ENCODE measurements at regions not wholly inside any gene's neighbourhood (a gene's known extent, or its start where the extent isn't known, plus 50 kb on each side); places are given as distances from the start of the nearest gene placed in this dataset.
A peak's percentile ranks its signal among the peaks of the same experiment; 100 is the strongest.
"Not testable (repeated sequence)": the region's sequence is repeated elsewhere in the genome, so short reads cannot be mapped to it uniquely, and the experiment has no call there.

DNA sequence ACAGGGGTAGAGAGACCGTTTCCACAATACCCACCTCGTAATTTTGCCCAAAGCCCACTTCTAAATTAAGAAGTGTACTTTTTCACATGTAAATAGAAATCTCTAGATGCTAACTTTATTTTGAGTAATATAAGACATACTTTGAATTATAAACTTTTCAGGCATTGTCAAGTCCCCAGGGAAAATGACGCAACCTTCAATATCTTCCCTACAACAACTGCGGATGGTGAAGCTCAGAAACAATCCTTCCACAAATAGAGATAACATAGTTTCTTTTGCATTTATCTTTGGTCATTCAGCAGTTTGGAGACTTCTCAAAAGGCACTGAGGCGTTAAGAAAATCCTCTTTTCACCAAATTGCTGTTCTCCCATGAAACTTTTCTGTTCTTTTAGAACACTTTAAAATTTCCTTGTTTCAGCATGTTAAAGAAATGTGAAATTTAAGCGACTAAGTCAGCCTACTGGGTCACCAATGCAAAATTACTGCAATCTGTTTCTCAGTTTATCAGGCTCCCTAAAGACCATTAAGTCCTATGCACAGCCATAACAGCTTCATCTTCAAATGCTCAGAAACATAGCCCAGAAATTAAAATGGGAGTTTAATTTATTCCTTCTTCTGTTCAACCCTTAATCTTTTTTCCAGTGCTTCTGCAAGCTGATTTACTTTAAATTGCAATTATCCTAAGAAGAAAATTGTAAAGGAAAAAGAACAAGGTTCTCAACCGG, 118.3 kb upstream of the DNAJC10 start:
- DNase-seq (ENCODE audit: low read depth) = no peak
- H3K4me3 ChIP-seq (ENCODE audit: low read length) = no peak overlapping the region
- TF ChIP-seq, protein P1, sequence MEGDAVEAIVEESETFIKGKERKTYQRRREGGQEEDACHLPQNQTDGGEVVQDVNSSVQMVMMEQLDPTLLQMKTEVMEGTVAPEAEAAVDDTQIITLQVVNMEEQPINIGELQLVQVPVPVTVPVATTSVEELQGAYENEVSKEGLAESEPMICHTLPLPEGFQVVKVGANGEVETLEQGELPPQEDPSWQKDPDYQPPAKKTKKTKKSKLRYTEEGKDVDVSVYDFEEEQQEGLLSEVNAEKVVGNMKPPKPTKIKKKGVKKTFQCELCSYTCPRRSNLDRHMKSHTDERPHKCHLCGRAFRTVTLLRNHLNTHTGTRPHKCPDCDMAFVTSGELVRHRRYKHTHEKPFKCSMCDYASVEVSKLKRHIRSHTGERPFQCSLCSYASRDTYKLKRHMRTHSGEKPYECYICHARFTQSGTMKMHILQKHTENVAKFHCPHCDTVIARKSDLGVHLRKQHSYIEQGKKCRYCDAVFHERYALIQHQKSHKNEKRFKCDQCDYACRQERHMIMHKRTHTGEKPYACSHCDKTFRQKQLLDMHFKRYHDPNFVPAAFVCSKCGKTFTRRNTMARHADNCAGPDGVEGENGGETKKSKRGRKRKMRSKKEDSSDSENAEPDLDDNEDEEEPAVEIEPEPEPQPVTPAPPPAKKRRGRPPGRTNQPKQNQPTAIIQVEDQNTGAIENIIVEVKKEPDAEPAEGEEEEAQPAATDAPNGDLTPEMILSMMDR (conservative IDR thresholded peaks at IDR 0.05; ENCODE audit: low read length) = no peak

DNA sequence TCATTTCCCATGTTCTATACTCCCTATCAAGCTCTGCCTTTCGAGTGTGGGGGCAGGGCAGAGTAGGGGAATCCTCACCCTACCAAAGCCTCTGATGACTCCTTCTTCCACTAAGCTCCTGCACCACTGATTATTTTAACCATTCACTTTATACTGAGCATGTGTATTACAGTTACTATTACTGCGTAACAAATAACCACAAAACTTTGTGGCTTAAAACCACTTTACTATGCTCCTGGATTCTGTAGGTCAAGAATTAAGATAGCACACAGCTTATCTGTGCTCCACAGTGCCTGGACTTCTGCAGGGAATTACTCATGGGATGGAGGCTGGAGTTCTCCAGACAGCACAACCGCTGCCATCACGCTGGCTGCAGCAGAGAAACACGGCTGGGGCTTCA, 117.4 kb upstream of the DNAJC10 start:
- DNase-seq (ENCODE audit: low read depth) = no peak
- H3K4me3 ChIP-seq (ENCODE audit: low read length) = no peak overlapping the region
- TF ChIP-seq, protein P1 (conservative IDR thresholded peaks at IDR 0.05; ENCODE audit: low read length) = no peak

DNA sequence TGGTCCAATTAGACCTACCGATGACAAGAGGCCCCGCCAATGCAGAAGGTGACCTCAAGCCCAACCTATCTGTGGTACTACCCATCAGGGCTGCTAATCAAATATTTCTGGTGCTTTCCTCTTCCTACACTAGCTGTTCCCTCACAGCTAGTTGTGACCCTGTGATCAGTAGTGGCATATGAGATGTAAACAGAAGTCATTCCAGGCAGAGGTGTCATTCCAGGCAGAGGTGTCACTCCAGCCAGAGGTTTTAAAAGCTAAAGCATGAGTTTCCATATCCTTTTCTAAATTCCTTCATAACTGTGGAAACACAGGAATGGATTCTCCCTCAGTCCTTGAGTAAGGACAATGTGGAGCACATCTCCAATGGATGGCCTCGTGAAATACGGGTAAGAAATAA, 110.9 kb upstream of the DNAJC10 start:
- no peak for DNase-seq (ENCODE audit: low read depth)
- TF ChIP-seq, protein P1 (conservative IDR thresholded peaks at IDR 0.05; ENCODE audit: low read length) = no peak
- H3K4me3 ChIP-seq (ENCODE audit: low read length) = no peak overlapping the region

DNA sequence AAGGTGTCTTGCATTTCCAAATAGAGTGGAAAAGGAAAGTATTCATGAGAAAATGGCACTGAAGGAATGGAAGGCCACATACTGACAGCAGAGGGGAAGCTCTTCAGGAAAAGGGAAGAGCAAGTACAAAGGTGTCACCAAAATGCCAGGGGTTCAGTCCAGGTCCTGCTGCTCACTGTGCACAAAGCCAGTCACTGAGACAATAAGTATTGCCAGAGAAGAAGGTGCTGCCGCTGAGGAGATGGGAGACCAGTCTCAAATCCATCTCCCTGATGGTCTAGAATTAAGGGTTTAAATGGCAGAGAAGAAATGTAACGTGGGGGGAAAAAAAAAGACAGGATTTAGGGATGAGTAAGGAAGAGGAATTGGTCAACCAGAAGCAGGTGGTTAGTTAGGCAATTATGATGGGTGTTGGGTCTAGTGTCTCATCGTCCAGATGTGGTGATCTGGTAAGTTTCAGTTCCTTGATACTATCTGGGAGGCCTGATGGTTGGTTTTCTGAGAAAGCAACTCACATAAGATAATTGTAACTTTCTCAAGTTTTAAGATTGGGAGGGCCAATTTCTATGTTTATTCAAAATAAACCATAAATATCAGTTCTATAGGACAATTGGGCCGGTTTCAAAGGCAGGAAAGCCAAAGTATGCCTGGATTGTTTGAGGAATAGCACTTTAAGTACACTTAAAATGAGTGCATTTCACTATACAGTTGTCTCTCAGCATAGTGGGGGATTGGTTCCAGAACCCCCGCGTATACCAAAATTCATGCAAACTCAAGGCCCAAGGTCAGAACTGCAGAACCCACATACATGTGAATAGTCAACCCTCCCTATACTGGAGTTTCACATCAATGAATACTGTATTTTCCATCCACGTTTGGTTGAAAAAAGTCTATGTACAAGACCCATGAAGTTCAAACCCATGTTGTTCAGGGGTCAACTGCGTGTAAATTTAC, 109.1 kb upstream of the DNAJC10 start:
- no peak overlapping the region for H3K4me3 ChIP-seq (ENCODE audit: low read length)
- peak; percentile 20 for DNase-seq (ENCODE audit: low read depth)
- TF ChIP-seq, protein P1 (conservative IDR thresholded peaks at IDR 0.05; ENCODE audit: low read length) = no peak

DNA sequence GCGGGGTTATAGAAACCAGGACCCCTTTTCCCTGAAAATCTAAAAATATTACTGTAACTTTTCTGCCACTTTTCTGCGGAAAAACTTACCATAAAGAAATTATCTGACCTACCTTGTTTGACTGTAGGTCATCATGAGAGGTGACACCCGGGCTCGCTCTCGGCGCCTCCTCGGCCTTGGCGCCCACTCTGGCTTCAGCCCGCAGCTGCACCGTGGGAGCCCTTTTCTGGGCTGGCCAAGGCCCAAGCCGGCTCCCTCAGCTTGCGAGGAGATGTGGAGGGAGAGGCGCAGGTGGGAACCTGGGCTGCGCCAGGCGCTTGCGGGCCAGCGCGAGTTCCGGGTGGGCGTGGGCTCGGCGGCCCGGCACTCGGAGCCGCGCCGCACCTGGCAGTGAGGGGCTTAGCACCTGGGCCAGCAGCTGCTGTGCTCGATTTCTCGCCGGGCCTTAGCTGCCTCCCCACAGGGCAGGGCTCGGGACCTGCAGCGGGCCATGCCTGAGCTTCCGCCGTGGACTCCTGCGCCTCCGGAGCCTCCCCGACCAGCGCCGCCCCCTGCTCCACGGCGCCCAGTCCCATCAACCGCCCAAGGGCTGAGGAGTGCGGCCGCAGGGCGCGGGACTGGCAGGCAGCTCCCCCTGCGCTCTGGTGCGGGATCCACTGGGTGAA, 107.7 kb upstream of the DNAJC10 start:
- no peak overlapping the region for H3K4me3 ChIP-seq (ENCODE audit: low read length)
- no peak for DNase-seq (ENCODE audit: low read depth)
- TF ChIP-seq, protein P1 (conservative IDR thresholded peaks at IDR 0.05; ENCODE audit: low read length) = no peak

DNA sequence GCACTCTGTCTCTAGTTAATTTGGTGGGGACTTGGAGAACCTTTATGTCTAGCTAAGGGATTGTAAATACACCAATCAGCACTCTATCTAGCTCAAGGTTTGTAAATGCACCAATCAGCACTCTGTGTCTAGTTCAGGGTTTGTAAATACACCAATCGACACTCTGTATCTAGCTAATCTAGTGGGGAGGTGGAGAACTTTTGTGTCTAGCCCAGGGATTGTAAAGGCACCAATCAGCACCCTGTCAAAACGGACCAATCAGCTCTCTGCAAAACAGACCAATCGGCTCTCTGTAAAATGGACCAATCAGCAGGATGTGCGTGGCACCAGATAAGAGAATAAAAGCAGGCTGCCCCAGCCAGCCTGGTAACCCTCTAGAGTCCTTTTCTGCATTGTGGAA, 107.1 kb upstream of the DNAJC10 start:
- H3K4me3 ChIP-seq (ENCODE audit: low read length); DNase-seq (ENCODE audit: low read depth): not testable (repeated sequence)

DNA sequence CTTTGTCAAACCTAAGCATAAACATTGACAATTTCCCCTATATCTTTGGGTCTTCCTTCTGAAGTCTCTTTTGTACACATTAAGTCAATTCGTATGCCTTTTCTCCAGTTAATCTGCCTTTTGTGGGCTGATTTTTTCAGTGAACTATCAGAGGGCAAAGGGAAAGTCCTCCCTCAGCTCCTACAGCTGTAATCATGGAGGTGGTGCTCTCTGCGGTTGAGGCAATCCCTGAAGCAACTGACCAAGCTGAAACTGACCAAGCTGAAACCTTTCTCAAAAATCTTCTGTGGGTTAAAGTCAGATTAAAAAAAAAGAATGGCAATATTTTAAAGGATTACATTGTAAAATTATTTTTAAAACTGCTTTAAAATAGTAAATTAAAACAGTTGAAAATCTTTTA, 105.8 kb upstream of the DNAJC10 start:
- H3K4me3 ChIP-seq (ENCODE audit: low read length) = no peak overlapping the region
- DNase-seq (ENCODE audit: low read depth) = no peak
- TF ChIP-seq, protein P1 (conservative IDR thresholded peaks at IDR 0.05; ENCODE audit: low read length) = no peak

Measured in AG10803 (cell line).